ENCODE measurements at regions not wholly inside any gene's neighbourhood (a gene's known extent, or its start where the extent isn't known, plus 50 kb on each side); places are given as distances from the start of the nearest gene placed in this dataset.

DNA sequence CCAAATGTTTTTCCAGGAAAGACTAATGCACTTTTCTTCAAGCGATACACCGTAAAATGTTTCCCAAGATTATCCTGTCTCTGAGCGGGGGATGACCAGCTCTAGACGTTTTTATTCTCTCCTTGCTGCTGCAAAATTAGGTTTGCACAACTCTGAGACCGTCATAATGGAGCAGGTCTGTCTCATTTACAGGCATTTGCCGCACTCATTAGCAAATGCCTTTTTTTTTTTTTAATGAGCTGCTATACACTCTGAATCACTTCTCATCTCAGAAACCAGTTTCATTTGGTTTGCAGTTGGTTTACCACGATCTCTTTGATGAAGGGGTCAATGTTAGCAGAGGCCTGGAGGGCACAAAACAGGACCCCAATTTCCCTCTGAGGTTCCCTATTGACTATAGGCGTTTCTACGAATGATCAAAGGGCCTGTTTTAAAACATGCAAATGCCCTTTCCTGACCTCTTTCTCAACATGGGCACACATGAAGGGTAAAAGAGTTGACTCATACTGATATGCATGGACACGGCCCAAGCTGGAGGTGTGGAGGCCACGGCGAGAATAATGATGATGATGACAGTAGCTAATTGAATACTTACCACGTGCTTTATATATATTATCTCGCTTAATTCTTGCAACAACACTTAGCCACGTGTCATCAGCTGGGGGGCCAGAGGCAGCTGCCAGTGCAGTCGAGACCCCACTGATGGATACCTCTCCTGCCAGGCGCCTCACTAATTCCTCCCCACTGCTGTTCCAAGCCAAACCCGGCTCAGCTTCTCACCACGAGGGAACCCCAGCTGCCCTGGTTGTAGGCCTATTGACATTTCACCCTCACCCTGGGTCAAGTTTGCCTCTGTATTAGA is 89.9 kb upstream of the PTCH1 start:
- TF ChIP-seq, protein P1, sequence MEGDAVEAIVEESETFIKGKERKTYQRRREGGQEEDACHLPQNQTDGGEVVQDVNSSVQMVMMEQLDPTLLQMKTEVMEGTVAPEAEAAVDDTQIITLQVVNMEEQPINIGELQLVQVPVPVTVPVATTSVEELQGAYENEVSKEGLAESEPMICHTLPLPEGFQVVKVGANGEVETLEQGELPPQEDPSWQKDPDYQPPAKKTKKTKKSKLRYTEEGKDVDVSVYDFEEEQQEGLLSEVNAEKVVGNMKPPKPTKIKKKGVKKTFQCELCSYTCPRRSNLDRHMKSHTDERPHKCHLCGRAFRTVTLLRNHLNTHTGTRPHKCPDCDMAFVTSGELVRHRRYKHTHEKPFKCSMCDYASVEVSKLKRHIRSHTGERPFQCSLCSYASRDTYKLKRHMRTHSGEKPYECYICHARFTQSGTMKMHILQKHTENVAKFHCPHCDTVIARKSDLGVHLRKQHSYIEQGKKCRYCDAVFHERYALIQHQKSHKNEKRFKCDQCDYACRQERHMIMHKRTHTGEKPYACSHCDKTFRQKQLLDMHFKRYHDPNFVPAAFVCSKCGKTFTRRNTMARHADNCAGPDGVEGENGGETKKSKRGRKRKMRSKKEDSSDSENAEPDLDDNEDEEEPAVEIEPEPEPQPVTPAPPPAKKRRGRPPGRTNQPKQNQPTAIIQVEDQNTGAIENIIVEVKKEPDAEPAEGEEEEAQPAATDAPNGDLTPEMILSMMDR (IDR thresholded peaks at IDR 0.05), result no peak
- no peak for TF ChIP-seq POLR2A (IDR thresholded peaks at IDR 0.05)
